Prostate gland (tissue), 2 donors: ENCODE measurements at regions not wholly inside any gene's neighbourhood (a gene's known extent, or its start where the extent isn't known, plus 50 kb on each side); places are given as distances from the start of the nearest gene placed in this dataset.

ENCODE experiments used
- POLR2A ChIP-seq: fragments of 450-650 bp; IDR thresholded peaks from one replicate; pipeline ENCODE4 v1.6.1; 2016; ENCODE audit warnings: antibody characterized with exemption, mild to moderate bottlenecking
- POLR2AphosphoS5 ChIP-seq: sonication (generic); formaldehyde crosslinking; IDR thresholded peaks from one replicate; pipeline ENCODE4 v1.6.1; 2017; ENCODE audit warnings: antibody characterized with exemption
- TF ChIP-seq, protein P1 (sequence below), 4 experiments: fragments of 200-600 bp in 2 of 4; fragments of 450-650 bp in 2 of 4; sonication (generic) in 2 of 4; IDR thresholded peaks; 1 replicate in 3 of 4; 2 replicates in 1 of 4; pipeline ENCODE4 v1.5.1; 2016 to 2019; ENCODE audit warnings: antibody characterized with exemption in 4 of 4, mild to moderate bottlenecking in 2 of 4, moderate library complexity in 2 of 4

- TF ChIP-seq, protein P1, sequence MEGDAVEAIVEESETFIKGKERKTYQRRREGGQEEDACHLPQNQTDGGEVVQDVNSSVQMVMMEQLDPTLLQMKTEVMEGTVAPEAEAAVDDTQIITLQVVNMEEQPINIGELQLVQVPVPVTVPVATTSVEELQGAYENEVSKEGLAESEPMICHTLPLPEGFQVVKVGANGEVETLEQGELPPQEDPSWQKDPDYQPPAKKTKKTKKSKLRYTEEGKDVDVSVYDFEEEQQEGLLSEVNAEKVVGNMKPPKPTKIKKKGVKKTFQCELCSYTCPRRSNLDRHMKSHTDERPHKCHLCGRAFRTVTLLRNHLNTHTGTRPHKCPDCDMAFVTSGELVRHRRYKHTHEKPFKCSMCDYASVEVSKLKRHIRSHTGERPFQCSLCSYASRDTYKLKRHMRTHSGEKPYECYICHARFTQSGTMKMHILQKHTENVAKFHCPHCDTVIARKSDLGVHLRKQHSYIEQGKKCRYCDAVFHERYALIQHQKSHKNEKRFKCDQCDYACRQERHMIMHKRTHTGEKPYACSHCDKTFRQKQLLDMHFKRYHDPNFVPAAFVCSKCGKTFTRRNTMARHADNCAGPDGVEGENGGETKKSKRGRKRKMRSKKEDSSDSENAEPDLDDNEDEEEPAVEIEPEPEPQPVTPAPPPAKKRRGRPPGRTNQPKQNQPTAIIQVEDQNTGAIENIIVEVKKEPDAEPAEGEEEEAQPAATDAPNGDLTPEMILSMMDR (IDR thresholded peaks at IDR 0.05): no peak
- no peak for TF ChIP-seq POLR2A
- TF ChIP-seq POLR2AphosphoS5: no peak
Measured at GRCh38 chr17:51381262-51381661, 120.9 kb downstream of the UTP18 start.
